ENCODE measurements at regions not wholly inside any gene's neighbourhood (a gene's known extent, or its start where the extent isn't known, plus 50 kb on each side); places are given as distances from the start of the nearest gene placed in this dataset.
"Not testable (repeated sequence)": the region's sequence is repeated elsewhere in the genome, so short reads cannot be mapped to it uniquely, and the experiment has no call there.

DNA sequence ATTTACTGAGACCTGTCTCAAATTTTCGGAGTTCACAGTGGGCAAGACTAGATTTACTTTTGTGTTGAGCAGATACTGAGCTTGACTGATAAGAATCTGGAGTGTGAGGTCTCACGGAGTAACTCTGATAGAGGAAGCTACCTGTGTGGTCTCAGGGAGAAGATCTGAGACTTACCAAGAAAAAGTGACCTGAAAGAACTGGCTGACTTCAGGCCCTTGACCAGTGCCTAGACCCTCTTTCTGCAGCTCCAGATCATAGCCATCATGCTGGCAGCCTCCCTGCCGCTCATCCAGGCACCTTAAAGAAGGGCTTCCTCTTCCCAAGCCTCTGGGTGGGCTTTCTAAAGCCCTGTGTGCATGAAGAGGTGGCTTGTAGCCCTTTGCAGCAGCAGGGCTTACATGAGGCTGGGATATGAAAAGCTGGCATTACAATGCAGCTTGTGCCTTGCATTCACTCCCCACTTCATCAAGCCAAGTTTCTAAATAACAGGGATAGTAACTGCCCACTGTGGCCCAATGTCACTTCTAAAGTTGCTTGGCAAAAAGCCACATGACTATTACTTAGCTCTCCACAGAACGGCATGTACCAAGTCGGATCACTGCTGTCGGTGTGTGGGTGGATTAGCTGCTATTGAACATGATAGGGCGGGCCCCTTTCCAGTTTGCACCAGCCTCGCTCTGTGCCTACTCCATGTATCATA lies 115.3 kb upstream of the NBPF26 start:
- DNase-seq; H3K4me1 ChIP-seq; H3K36me3 ChIP-seq; H3K9me3 ChIP-seq; H3K4me3 ChIP-seq; H3K27me3 ChIP-seq; H3K27ac ChIP-seq; intact Hi-C loops (cut with DNase I): not testable (repeated sequence)
- no CpG with 5 or more reads among the region's 8 CpGs for WGBS, 4 donors
- ATAC-seq: peak; percentile 88 to 93 (median 91)

- intact Hi-C loops (cut with DNase I); H3K27me3 ChIP-seq; H3K4me1 ChIP-seq; H3K4me3 ChIP-seq; DNase-seq; H3K27ac ChIP-seq; H3K36me3 ChIP-seq; H3K9me3 ChIP-seq: not testable (repeated sequence)
- ATAC-seq: peak; percentile 32 to 62 (median 52)
- no CpG with 5 or more reads among the region's 3 CpGs for WGBS, 4 donors
These were observed 114.7 kb upstream of the NBPF26 start for GRCh38 chr1:120609015-120609573.

GRCh38 chr1:120609834-120610233 lies 113.9 kb upstream of the NBPF26 start:
- H3K4me1 ChIP-seq; H3K36me3 ChIP-seq; DNase-seq; H3K9me3 ChIP-seq; H3K27me3 ChIP-seq; intact Hi-C loops (cut with DNase I); H3K4me3 ChIP-seq; H3K27ac ChIP-seq: not testable (repeated sequence)
- ATAC-seq: peak; percentile 69 to 84 (median 81)
- WGBS, 4 donors: no CpG with 5 or more reads among the region's 6 CpGs

DNA sequence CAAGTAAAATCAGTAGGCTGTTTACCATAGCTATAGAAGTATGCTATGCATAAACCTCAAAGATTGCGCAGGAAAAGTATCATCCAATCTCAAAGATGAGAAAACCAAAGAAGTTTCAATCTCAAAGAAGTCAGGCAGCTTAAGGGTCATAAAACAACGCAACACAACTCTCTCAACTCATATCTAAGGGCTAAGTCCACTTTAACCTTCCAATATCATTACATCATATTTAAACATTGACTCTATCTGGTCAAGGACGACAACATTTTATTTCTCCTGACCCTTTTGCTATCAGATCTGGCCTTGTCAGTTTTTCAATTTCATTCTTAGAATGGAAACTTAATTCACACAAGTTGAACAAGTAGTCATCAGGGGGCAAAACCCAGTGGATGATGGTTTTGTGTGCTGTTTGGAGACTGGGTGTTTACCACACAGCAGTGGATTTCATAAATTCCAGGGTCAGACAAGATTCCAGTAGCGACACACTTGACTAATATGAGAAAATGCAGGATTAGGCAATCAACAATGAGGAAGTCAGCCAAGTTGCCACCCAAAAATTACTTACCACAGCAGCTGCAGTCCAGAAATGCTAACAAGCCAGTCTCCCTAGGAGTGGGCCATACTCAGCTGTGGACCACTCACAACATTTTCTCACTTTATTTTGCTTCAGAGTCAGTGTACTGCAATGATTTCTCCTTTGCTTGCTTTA lies 108.7 kb upstream of the NBPF26 start:
- H3K4me1 ChIP-seq; H3K27ac ChIP-seq; H3K9me3 ChIP-seq; H3K36me3 ChIP-seq; H3K27me3 ChIP-seq; H3K4me3 ChIP-seq; intact Hi-C loops (cut with DNase I); DNase-seq: not testable (repeated sequence)
- ATAC-seq: peak; percentile 15 to 42 (median 35)
- WGBS, 4 donors: no CpG with 5 or more reads among the region's 4 CpGs

- WGBS, 4 donors: no CpG with 5 or more reads among the region's 3 CpGs
- H3K27me3 ChIP-seq; H3K9me3 ChIP-seq; H3K27ac ChIP-seq; intact Hi-C loops (cut with DNase I); H3K36me3 ChIP-seq; H3K4me1 ChIP-seq; H3K4me3 ChIP-seq; DNase-seq: not testable (repeated sequence)
- ATAC-seq: peak in 2 of 4 donors; percentile 5 to 37
These were observed 106.3 kb upstream of the NBPF26 start for GRCh38 chr1:120617493-120617892.

DNA sequence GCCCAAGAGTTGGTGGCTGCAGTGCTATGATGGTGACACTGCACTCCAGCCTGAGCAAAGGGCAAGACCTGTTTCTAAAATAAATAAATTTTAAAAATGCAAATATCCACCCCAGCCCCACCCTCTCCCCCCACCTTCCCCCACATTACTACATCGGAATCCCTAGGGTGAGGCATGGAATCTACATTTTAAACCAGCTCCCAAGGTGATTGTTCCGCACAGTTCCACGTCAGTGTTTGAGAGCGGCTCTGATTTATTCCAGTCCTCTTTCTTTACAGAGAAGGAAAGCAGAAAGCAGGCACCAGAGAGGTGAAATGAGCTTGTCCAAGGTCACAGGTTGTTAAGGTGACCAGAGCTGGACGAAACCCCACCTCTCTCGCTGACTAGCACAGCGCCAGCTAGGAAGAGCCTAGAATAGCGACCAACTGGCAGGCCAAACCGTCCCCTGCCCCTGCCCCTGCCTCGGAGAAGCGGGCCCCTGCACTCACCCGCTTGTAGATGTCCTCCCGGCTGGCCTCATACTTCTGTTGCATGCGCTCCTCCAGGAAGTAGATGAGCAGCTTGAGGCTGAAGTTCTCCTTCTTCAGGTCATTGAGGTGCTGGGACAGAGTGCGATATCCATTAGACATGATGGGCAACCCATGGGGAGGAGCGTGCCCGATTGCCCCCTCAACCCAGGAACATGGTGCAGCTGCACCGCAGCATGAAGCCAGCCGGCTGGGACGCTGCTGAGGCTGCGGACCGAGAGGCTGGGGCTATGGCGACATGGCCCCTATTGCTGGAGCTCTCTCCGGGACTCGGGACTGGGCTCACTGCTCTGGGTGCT lies 103.7 kb upstream of the NBPF26 start:
- H3K9me3 ChIP-seq; DNase-seq; H3K36me3 ChIP-seq; intact Hi-C loops (cut with DNase I); H3K4me1 ChIP-seq; H3K27me3 ChIP-seq: not testable (repeated sequence)
- H3K4me3 ChIP-seq: peak overlapping the region in 3 of 12 donors; percentile 17 to 40 (median 24)
- WGBS, 4 donors: no CpG with 5 or more reads among the region's 25 CpGs
- peak; percentile 76 to 78 (median 78) for ATAC-seq
- peak overlapping the region in 1 of 12 donors; percentile 61 for H3K27ac ChIP-seq

DNA sequence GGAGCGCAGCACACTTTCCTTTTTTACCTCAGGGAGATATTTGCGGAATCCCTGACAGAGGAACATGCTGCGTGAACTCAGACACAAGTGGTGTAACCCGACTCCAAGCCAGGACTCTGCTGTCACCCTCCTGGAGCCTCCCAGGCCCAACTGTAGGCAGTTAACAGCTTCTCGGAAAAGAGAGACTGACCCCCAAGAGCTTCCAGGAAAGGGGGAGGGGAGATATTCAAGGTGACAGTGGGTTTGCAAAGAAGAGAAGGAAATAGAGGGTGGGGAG lies 103.1 kb upstream of the NBPF26 start:
- H3K4me3 ChIP-seq; H3K4me1 ChIP-seq; H3K9me3 ChIP-seq; DNase-seq; H3K27ac ChIP-seq; H3K36me3 ChIP-seq; H3K27me3 ChIP-seq; intact Hi-C loops (cut with DNase I): not testable (repeated sequence)
- peak; percentile 87 to 90 (median 88) for ATAC-seq
- no CpG with 5 or more reads among the region's 5 CpGs for WGBS, 4 donors

DNA sequence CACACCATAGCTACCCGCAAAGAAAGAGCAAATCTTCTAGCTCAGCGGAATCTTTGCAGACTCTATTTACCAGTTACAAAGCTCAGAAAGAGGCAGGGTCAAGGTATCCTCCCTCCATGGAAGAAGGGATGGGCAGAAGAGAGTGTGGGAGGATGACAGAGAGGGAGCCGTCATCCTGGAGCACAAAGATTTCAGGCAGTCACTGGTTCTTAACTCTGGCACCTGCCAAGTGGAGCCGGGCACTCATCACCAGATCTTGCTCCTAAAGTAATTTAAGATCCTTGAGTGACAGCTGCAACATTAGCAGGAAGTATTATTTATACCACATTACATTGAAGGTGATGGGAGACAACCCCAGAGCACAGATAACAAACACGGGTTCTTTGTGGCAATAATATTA lies 102.5 kb upstream of the NBPF26 start:
- H3K9me3 ChIP-seq; H3K4me1 ChIP-seq; H3K4me3 ChIP-seq; H3K36me3 ChIP-seq; H3K27ac ChIP-seq; H3K27me3 ChIP-seq; intact Hi-C loops (cut with DNase I); DNase-seq: not testable (repeated sequence)
- WGBS, 4 donors: no CpG with 5 or more reads among the region's 5 CpGs
- peak in 3 of 4 donors; percentile 12 to 56 (median 44) for ATAC-seq

DNA sequence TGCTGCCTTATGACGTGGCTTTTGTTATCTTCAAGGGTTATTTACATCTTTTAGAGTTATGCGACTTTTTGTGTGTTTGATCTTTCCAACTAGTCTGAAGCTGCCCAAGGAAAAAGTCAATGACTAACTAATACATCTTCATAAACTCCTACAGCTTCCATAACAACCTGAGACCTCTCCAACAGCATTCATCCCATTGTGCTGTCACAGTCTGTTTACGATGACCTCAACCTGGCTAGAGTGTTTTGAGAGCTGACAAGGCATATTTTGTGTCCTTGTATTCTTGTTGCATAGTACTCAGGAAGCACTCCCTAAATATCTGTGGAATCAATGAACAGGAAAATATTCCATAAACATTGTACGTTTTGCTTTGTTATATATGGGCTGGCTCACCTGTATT lies 100.2 kb upstream of the NBPF26 start:
- no CpG with 5 or more reads among the region's 4 CpGs for WGBS, 4 donors
- H3K36me3 ChIP-seq; H3K4me1 ChIP-seq; H3K4me3 ChIP-seq; H3K27me3 ChIP-seq; ATAC-seq; H3K27ac ChIP-seq; H3K9me3 ChIP-seq; DNase-seq; intact Hi-C loops (cut with DNase I): not testable (repeated sequence)

GRCh38 chr1:120624565-120625064 lies 99.1 kb upstream of the NBPF26 start:
- H3K27ac ChIP-seq; DNase-seq; H3K36me3 ChIP-seq; intact Hi-C loops (cut with DNase I); H3K4me1 ChIP-seq; H3K9me3 ChIP-seq; ATAC-seq; H3K27me3 ChIP-seq; H3K4me3 ChIP-seq: not testable (repeated sequence)
- 38 to 76% (median 64%) methylated on average over 4 of the region's 5 CpGs; no CpG with 5 or more reads in 1 of the 4 donors for WGBS, 4 donors
